ENCODE measurements at regions not wholly inside any gene's neighbourhood (a gene's known extent, or its start where the extent isn't known, plus 50 kb on each side); places are given as distances from the start of the nearest gene placed in this dataset.

- DNase-seq, result no peak
- Mint-ChIP-seq H3K4me3 (no peak overlapping the region), H3K9me3 (no peaks in the 10 kb centered on the region), H3K27me3 (ENCODE audit: low read depth, poor library complexity) (no peaks in the 10 kb centered on the region), H3K36me3 (ENCODE audit: low read depth) (no peaks in the 10 kb centered on the region), H3K27ac (no peak overlapping the region), H3K4me1 (peaks cover 4% of the 10 kb centered on the region)
- no peak for TF ChIP-seq CTCF (IDR thresholded peaks at IDR 0.05)
Observed at GRCh38 chr6:24004062-24004461, 122.0 kb upstream of the NRSN1 start.

GRCh38 chr6:24004659-24005058 is 121.4 kb upstream of the NRSN1 start:
- Mint-ChIP-seq H3K9me3 (no peaks in the 10 kb centered on the region), H3K4me3 (no peak overlapping the region), H3K36me3 (ENCODE audit: low read depth) (no peaks in the 10 kb centered on the region), H3K4me1 (peaks cover 10% of the 10 kb centered on the region), H3K27ac (no peak overlapping the region), H3K27me3 (ENCODE audit: low read depth, poor library complexity) (no peaks in the 10 kb centered on the region)
- no peak for TF ChIP-seq CTCF (IDR thresholded peaks at IDR 0.05)
- no peak for DNase-seq

GRCh38 chr6:24006254-24006653 is 119.8 kb upstream of the NRSN1 start:
- Mint-ChIP-seq H3K4me1 (peaks cover 17% of the 10 kb centered on the region), H3K27ac (no peak overlapping the region), H3K4me3 (no peak overlapping the region), H3K9me3 (no peaks in the 10 kb centered on the region), H3K27me3 (ENCODE audit: low read depth, poor library complexity) (peaks cover 2% of the 10 kb centered on the region), H3K36me3 (ENCODE audit: low read depth) (no peaks in the 10 kb centered on the region)
- no peak for DNase-seq
- no peak for TF ChIP-seq CTCF (IDR thresholded peaks at IDR 0.05)

DNA sequence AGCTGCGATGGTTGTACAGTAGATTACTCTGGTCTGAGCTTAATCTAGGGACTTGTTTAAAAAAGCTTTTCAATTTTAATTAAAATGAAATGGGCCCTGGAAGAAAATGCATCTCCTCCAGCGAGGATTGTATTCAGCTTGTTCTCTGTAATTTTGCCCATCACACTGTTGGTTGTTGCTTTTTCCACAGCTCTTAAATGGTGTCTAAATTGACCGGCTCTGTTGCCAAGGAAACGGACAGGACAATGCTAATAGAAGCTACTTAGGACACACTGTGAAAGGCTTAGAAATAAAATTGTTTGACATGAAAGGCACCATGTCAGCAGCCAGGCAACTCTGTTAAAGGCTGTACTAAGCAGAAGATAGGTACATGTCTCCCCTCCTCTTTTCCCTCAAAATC is 116.7 kb upstream of the NRSN1 start:
- Mint-ChIP-seq H3K4me1 (peaks cover 17% of the 10 kb centered on the region), H3K9me3 (peaks cover 14% of the 10 kb centered on the region), H3K27ac (peak overlapping the region; percentile 21)

DNA sequence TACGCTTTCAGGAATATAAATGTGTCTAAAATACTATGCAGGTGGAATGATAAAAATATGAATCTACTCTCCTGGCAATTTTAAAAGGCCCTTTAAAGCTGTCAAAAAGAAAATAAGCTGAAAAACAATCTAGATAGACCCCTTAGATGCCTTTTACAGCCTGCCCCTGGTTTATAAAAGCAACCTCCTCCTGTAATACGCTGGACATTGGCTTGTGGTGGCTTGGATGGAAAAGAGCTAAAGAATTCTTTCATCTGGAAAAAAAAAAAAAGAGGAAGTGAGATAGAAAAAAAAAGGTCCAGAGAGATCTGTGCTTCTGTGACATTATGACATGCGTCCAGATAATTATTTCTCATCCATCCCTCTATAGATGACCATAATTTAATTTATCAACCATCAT is 115.9 kb upstream of the NRSN1 start:
- peaks cover 6% of the 10 kb centered on the region for H3K27me3 Mint-ChIP-seq (ENCODE audit: low read depth, poor library complexity)
- H3K9me3 Mint-ChIP-seq, result peaks cover 15% of the 10 kb centered on the region
- H3K4me1 Mint-ChIP-seq, result peaks cover 17% of the 10 kb centered on the region
- H3K36me3 Mint-ChIP-seq (ENCODE audit: low read depth), result no peaks in the 10 kb centered on the region
- H3K27ac Mint-ChIP-seq, result peak overlapping the region; percentile 34
- H3K4me3 Mint-ChIP-seq, result no peak overlapping the region
- no peak for DNase-seq
- TF ChIP-seq CTCF (IDR thresholded peaks at IDR 0.05), result no peak

More for the DNA sequence above, 116.7 kb upstream of the NRSN1 start:
- no peak overlapping the region for H3K4me3 Mint-ChIP-seq
- H3K36me3 Mint-ChIP-seq (ENCODE audit: low read depth), result no peaks in the 10 kb centered on the region
- peaks cover 3% of the 10 kb centered on the region for H3K27me3 Mint-ChIP-seq (ENCODE audit: low read depth, poor library complexity)
- no peak for TF ChIP-seq CTCF (IDR thresholded peaks at IDR 0.05)
- no peak for DNase-seq

- peaks cover 3% of the 10 kb centered on the region for H3K27me3 Mint-ChIP-seq (ENCODE audit: low read depth, poor library complexity)
- DNase-seq, result no peak
- no peak for TF ChIP-seq CTCF (IDR thresholded peaks at IDR 0.05)
- no peaks in the 10 kb centered on the region for H3K36me3 Mint-ChIP-seq (ENCODE audit: low read depth)
- peaks cover 22% of the 10 kb centered on the region for H3K9me3 Mint-ChIP-seq
- H3K4me3 Mint-ChIP-seq, result no peak overlapping the region
- H3K27ac Mint-ChIP-seq, result no peak overlapping the region
- H3K4me1 Mint-ChIP-seq, result no peaks in the 10 kb centered on the region
Observed at GRCh38 chr6:24016286-24016685, 109.7 kb upstream of the NRSN1 start.

Measured in nephron progenitor cell (in vitro differentiated cells).